ENCODE measurements at regions not wholly inside any gene's neighbourhood (a gene's known extent, or its start where the extent isn't known, plus 50 kb on each side); places are given as distances from the start of the nearest gene placed in this dataset.
A peak's percentile ranks its signal among the peaks of the same experiment; 100 is the strongest.

DNA sequence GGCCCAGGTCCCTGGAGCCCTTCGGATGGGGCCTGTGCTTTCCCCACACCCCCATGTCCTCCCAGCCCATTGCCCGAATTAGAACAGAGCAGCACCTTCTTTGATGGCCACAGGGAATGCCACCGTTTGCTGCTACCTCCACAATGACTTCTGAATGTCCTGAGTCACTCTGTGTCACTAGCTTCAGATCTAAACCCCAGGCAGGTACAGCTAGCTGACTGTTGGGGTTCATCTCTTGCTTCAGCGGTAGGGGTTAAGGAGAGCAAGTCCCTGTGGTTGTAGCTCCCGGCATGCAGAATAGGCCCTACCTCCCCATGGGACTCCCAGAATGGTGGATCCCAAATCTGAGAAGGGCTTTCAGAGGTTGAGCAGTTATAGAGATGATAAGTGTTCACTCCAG is 291.1 kb upstream of the POU3F1 start (continued):
- TF ChIP-seq, protein P1, sequence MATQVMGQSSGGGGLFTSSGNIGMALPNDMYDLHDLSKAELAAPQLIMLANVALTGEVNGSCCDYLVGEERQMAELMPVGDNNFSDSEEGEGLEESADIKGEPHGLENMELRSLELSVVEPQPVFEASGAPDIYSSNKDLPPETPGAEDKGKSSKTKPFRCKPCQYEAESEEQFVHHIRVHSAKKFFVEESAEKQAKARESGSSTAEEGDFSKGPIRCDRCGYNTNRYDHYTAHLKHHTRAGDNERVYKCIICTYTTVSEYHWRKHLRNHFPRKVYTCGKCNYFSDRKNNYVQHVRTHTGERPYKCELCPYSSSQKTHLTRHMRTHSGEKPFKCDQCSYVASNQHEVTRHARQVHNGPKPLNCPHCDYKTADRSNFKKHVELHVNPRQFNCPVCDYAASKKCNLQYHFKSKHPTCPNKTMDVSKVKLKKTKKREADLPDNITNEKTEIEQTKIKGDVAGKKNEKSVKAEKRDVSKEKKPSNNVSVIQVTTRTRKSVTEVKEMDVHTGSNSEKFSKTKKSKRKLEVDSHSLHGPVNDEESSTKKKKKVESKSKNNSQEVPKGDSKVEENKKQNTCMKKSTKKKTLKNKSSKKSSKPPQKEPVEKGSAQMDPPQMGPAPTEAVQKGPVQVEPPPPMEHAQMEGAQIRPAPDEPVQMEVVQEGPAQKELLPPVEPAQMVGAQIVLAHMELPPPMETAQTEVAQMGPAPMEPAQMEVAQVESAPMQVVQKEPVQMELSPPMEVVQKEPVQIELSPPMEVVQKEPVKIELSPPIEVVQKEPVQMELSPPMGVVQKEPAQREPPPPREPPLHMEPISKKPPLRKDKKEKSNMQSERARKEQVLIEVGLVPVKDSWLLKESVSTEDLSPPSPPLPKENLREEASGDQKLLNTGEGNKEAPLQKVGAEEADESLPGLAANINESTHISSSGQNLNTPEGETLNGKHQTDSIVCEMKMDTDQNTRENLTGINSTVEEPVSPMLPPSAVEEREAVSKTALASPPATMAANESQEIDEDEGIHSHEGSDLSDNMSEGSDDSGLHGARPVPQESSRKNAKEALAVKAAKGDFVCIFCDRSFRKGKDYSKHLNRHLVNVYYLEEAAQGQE (IDR thresholded peaks at IDR 0.05; ENCODE audit: unreplicated experiment), result no peak
- no peak for TF ChIP-seq ZNF331 (CRISPR knock-in tag; IDR thresholded peaks at IDR 0.05; ENCODE audit: low read depth)

DNA sequence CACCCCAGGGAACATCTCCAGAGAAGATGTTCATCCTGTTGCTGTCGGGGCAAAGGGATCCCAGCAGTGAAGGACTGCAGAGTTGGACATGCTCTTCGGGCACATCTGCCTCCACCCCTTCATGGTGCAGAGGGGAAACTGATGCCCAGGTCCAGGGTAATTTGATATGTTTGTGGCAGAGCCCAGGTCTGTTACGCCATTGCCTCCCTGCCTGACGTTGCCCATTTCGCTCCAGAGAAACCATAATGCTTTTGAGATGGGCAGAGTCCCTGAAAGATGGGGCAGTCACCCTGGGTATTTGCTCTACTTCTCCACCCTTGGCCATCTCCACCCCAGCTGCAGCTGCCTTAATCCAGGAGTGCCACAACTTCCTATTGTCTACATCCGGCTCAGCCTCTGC is 290.4 kb upstream of the POU3F1 start:
- Histone ChIP-seq H3K27ac (ENCODE audit: low read depth) (no peak overlapping the region), H3K4me3 (no peak overlapping the region), H3K4me1 (ENCODE audit: insufficient read depth) (peaks cover 5% of the 10 kb centered on the region; the same call in 1 of the 2 replicates), H3K27me3 (ENCODE audit: insufficient read depth) (no peaks in the 10 kb centered on the region), H4K20me1 (replicated peaks; ENCODE audit: insufficient read depth) (no peaks in the 10 kb centered on the region), H3F3A (replicated peaks; ENCODE audit: low read depth) (no peaks in the 10 kb centered on the region), H3K36me3 (ENCODE audit: insufficient read depth) (no peaks in the 10 kb centered on the region), H3K9me2 (ENCODE audit: insufficient read depth) (peaks cover 12% of the 10 kb centered on the region; the same call in 1 of the 2 replicates), H3K4me2 (0 out of 2 replicates have a peak overlapping the region, but pooled peaks have one; percentile 48), H3K79me2 (replicated peaks; ENCODE audit: insufficient read depth) (no peaks in the 10 kb centered on the region), H2AFZ (no peak overlapping the region)
- H3K4me1 Mint-ChIP-seq, result peaks cover 16% of the 10 kb centered on the region
- no peak overlapping the region for H3K27ac Mint-ChIP-seq
- H3K4me3 Mint-ChIP-seq, result no peak overlapping the region
- DNase-seq (ENCODE audit: low spot score), result no peak
- peaks cover 6% of the 10 kb centered on the region for H3K27me3 Mint-ChIP-seq (ENCODE audit: insufficient read depth, low read depth, poor library complexity)
- H3K9me3 Mint-ChIP-seq, result no peaks in the 10 kb centered on the region; the same call in 2 of the 3 replicates
- no peak for ATAC-seq
- no peaks in the 10 kb centered on the region; the same call in 2 of the 3 replicates for H3K36me3 Mint-ChIP-seq (ENCODE audit: low read depth)
- TF ChIP-seq ZNF331 (CRISPR knock-in tag; IDR thresholded peaks at IDR 0.05; ENCODE audit: low read depth) (no peak), EZH2phosphoT487 (IDR thresholded peaks at IDR 0.05; ENCODE audit: unreplicated experiment) (no peak), POLR2AphosphoS5 (IDR thresholded peaks at IDR 0.05; ENCODE audit: low read depth) (no peak)
- TF ChIP-seq, protein P2, sequence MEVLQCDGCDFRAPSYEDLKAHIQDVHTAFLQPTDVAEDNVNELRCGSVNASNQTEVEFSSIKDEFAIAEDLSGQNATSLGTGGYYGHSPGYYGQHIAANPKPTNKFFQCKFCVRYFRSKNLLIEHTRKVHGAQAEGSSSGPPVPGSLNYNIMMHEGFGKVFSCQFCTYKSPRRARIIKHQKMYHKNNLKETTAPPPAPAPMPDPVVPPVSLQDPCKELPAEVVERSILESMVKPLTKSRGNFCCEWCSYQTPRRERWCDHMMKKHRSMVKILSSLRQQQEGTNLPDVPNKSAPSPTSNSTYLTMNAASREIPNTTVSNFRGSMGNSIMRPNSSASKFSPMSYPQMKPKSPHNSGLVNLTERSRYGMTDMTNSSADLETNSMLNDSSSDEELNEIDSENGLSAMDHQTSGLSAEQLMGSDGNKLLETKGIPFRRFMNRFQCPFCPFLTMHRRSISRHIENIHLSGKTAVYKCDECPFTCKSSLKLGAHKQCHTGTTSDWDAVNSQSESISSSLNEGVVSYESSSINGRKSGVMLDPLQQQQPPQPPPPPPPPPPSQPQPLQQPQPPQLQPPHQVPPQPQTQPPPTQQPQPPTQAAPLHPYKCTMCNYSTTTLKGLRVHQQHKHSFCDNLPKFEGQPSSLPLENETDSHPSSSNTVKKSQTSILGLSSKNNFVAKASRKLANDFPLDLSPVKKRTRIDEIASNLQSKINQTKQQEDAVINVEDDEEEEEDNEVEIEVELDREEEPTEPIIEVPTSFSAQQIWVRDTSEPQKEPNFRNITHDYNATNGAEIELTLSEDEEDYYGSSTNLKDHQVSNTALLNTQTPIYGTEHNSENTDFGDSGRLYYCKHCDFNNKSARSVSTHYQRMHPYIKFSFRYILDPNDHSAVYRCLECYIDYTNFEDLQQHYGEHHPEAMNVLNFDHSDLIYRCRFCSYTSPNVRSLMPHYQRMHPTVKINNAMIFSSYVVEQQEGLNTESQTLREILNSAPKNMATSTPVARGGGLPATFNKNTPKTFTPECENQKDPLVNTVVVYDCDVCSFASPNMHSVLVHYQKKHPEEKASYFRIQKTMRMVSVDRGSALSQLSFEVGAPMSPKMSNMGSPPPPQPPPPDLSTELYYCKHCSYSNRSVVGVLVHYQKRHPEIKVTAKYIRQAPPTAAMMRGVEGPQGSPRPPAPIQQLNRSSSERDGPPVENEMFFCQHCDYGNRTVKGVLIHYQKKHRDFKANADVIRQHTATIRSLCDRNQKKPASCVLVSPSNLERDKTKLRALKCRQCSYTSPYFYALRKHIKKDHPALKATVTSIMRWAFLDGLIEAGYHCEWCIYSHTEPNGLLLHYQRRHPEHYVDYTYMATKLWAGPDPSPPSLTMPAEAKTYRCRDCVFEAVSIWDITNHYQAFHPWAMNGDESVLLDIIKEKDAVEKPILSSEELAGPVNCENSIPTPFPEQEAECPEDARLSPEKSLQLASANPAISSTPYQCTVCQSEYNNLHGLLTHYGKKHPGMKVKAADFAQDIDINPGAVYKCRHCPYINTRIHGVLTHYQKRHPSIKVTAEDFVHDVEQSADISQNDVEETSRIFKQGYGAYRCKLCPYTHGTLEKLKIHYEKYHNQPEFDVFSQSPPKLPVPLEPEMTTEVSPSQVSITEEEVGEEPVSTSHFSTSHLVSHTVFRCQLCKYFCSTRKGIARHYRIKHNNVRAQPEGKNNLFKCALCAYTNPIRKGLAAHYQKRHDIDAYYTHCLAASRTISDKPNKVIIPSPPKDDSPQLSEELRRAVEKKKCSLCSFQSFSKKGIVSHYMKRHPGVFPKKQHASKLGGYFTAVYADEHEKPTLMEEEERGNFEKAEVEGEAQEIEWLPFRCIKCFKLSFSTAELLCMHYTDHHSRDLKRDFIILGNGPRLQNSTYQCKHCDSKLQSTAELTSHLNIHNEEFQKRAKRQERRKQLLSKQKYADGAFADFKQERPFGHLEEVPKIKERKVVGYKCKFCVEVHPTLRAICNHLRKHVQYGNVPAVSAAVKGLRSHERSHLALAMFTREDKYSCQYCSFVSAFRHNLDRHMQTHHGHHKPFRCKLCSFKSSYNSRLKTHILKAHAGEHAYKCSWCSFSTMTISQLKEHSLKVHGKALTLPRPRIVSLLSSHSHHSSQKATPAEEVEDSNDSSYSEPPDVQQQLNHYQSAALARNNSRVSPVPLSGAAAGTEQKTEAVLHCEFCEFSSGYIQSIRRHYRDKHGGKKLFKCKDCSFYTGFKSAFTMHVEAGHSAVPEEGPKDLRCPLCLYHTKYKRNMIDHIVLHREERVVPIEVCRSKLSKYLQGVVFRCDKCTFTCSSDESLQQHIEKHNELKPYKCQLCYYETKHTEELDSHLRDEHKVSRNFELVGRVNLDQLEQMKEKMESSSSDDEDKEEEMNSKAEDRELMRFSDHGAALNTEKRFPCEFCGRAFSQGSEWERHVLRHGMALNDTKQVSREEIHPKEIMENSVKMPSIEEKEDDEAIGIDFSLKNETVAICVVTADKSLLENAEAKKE (CRISPR knock-in tag; IDR thresholded peaks at IDR 0.05), result no peak
- TF ChIP-seq, protein P1 (IDR thresholded peaks at IDR 0.05; ENCODE audit: unreplicated experiment), result no peak

Data from GM23338 (cell line).